Chondrocyte (in vitro differentiated cells): ENCODE measurements at regions not wholly inside any gene's neighbourhood (a gene's known extent, or its start where the extent isn't known, plus 50 kb on each side); places are given as distances from the start of the nearest gene placed in this dataset.

Source experiments
- DNase-seq: peaks from one replicate; pipeline ENCODE4 v3.0.0; 2021; ENCODE audit warnings: mixed read lengths, low spot score
- H3K27ac Mint-ChIP-seq: one replicate; pipeline ENCODE4 v1.8.0; 2021; ENCODE audit warnings: mild to moderate bottlenecking, moderate library complexity, mixed read lengths; ENCODE audit not compliant: unreplicated experiment
- H3K27me3 Mint-ChIP-seq: 2 replicates; pipeline ENCODE4 v1.8.0; 2021; ENCODE audit warnings: low read depth, mixed read lengths
- H3K36me3 Mint-ChIP-seq: 2 replicates; pipeline ENCODE4 v1.8.0; 2021; ENCODE audit warnings: low read depth, mixed read lengths
- H3K4me1 Mint-ChIP-seq: 2 replicates; pipeline ENCODE4 v1.8.0; 2021; ENCODE audit warnings: low read depth, mild to moderate bottlenecking, mixed read lengths
- H3K4me3 Mint-ChIP-seq: one replicate; pipeline ENCODE4 v1.8.0; 2021; ENCODE audit warnings: mild to moderate bottlenecking, moderate library complexity, mixed read lengths; ENCODE audit not compliant: unreplicated experiment
- H3K9me3 Mint-ChIP-seq: 2 replicates; pipeline ENCODE4 v1.8.0; 2021; ENCODE audit warnings: low read depth, mixed read lengths
- TF ChIP-seq, protein P1 (sequence below): fragments of 200-600 bp; sonication (generic); IDR thresholded peaks from 2 replicates; pipeline ENCODE4 v1.5.0; 2021; ENCODE audit warnings: antibody characterized with exemption, mild to moderate bottlenecking, moderate library complexity

DNA sequence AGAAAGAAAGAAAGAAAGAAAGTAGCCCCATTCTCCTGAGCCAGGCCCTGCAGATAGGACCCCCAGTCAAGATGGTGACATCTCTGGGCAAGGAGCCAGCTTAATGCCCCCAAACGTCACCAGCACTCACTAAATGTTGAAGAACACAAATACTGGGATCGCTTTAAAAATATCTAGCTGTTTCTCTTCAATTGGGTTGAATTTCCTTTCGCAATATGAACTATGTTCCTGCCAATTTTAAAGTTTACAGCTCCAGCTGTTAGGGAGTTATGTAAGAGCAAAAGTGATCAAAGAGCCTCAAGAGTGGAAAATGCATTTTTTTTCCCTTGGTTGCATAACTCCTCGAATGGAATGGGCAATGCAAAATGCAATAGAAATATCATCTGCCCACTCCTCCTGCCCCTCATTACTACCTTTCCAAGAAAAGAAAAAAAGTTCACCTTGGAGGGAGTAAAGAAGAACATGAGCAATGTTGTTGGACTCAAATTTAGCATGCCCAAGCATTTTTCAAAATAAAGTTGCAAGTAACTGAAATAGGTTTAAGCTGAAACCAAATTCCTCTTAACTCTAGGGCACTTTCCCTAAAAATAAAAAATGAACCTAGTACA lies 244.2 kb upstream of the PIK3R1 start:
- Mint-ChIP-seq H3K4me3 (no peak overlapping the region), H3K27me3 (no peaks in the 10 kb centered on the region), H3K4me1 (peaks cover 11% of the 10 kb centered on the region), H3K36me3 (no peaks in the 10 kb centered on the region), H3K27ac (no peak overlapping the region), H3K9me3 (no peaks in the 10 kb centered on the region)
- TF ChIP-seq, protein P1, sequence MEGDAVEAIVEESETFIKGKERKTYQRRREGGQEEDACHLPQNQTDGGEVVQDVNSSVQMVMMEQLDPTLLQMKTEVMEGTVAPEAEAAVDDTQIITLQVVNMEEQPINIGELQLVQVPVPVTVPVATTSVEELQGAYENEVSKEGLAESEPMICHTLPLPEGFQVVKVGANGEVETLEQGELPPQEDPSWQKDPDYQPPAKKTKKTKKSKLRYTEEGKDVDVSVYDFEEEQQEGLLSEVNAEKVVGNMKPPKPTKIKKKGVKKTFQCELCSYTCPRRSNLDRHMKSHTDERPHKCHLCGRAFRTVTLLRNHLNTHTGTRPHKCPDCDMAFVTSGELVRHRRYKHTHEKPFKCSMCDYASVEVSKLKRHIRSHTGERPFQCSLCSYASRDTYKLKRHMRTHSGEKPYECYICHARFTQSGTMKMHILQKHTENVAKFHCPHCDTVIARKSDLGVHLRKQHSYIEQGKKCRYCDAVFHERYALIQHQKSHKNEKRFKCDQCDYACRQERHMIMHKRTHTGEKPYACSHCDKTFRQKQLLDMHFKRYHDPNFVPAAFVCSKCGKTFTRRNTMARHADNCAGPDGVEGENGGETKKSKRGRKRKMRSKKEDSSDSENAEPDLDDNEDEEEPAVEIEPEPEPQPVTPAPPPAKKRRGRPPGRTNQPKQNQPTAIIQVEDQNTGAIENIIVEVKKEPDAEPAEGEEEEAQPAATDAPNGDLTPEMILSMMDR: no peak
- no peak for DNase-seq

DNA sequence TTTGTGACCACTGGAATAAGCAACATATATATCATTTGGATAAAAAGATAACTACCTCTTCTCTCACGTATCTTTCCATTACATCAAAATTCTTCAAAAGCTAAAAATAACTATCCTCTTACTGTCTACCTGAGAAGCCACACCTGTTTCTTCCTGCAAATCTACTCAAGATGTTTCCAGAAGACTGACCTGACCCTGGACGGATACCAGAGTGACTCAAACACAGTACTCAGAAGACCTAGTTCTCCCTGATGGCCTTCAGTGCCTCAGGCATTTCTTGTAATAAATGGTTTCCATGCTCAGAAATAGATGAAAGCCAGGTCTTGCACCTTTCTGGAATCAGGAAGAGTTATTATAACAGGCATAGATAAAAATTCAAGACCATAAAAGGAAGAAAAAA lies 245.9 kb upstream of the PIK3R1 start:
- TF ChIP-seq, protein P1: no peak
- no peaks in the 10 kb centered on the region for H3K36me3 Mint-ChIP-seq
- DNase-seq: no peak
- H3K27ac Mint-ChIP-seq: no peak overlapping the region
- H3K27me3 Mint-ChIP-seq: no peaks in the 10 kb centered on the region
- peaks cover 11% of the 10 kb centered on the region for H3K4me1 Mint-ChIP-seq
- no peaks in the 10 kb centered on the region for H3K9me3 Mint-ChIP-seq
- no peak overlapping the region for H3K4me3 Mint-ChIP-seq

DNA sequence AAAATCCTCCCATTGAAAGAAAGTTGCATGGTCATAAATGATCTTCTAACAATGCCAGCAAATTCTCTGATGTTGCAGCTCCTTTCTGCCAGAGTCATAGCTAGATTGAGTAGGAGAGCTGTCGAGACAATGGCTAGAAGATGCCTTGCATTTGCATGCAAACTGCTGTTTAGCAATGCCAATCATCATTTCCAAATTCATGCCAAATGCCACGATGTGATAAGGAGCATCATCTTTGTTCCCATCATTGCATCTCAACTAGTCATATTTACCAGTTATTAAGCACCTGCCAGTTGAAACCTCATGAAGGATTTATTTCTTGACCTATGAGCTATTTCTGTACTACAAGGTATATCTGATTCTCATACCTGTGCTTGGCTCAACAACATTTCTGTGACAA lies 246.4 kb upstream of the PIK3R1 start:
- no peak overlapping the region for H3K27ac Mint-ChIP-seq
- H3K27me3 Mint-ChIP-seq: no peaks in the 10 kb centered on the region
- H3K9me3 Mint-ChIP-seq: no peaks in the 10 kb centered on the region
- peaks cover 11% of the 10 kb centered on the region for H3K4me1 Mint-ChIP-seq
- no peak for DNase-seq
- no peak overlapping the region for H3K4me3 Mint-ChIP-seq
- no peaks in the 10 kb centered on the region for H3K36me3 Mint-ChIP-seq
- TF ChIP-seq, protein P1: no peak

DNA sequence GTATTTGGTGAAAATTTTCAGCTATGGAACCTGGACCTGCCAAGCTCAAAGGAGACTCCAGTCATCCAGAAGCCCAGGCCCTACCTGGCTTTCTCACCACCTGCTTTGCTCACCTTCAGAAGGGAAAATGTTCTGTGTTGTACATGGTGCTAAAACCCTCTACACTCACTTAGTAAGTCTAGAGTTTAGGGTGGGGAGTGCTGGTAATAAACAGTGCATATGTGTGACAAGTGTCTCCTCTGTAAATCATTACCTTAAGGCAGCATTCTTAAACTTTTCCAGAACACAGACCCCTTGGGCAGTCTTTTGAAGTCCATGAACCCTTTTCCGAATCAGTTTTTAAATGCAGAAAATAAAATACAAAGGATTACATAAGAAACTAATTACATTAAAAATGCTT lies 248.8 kb upstream of the PIK3R1 start:
- no peaks in the 10 kb centered on the region for H3K36me3 Mint-ChIP-seq
- H3K4me1 Mint-ChIP-seq: peaks cover 9% of the 10 kb centered on the region
- no peak overlapping the region for H3K27ac Mint-ChIP-seq
- TF ChIP-seq, protein P1: no peak
- H3K9me3 Mint-ChIP-seq: no peaks in the 10 kb centered on the region
- no peak for DNase-seq
- H3K4me3 Mint-ChIP-seq: no peak overlapping the region
- no peaks in the 10 kb centered on the region for H3K27me3 Mint-ChIP-seq

DNA sequence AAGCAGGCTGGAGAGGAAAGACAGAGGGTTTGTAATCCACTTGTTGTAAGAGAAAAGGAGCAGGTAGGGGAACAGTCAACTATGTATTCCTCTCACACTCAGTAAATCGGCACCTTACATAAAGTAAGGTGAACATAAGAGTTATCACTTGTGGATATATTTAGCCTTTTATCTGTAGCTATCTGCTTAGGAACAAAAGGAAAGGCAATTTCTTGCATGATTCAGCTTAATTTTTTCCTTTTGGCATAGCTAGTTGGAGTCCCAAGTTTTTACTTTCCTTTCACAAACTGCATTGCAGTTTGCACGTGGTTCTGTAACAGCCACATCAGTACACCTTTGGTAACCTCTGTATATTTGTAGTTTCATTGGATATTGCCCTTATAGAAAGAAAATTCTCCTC lies 250.9 kb upstream of the PIK3R1 start:
- Mint-ChIP-seq H3K27me3 (no peaks in the 10 kb centered on the region), H3K4me1 (peaks cover 4% of the 10 kb centered on the region)

More for the DNA sequence above, 250.9 kb upstream of the PIK3R1 start:
- H3K27ac Mint-ChIP-seq: no peak overlapping the region
- H3K9me3 Mint-ChIP-seq: no peaks in the 10 kb centered on the region
- H3K36me3 Mint-ChIP-seq: no peaks in the 10 kb centered on the region
- TF ChIP-seq, protein P1: no peak
- DNase-seq: no peak
- H3K4me3 Mint-ChIP-seq: no peak overlapping the region
